GM19452 (cell line): ENCODE measurements at regions not wholly inside any gene's neighbourhood (a gene's known extent, or its start where the extent isn't known, plus 50 kb on each side); places are given as distances from the start of the nearest gene placed in this dataset.
"Not testable (repeated sequence)": the region's sequence is repeated elsewhere in the genome, so short reads cannot be mapped to it uniquely, and the experiment has no call there.

Experiments used
- ATAC-seq: cut with Tn5 transposase; IDR thresholded peaks from one replicate; pipeline ENCODE4 v1.9.1; 2021; ENCODE audit not compliant: unreplicated experiment

DNA sequence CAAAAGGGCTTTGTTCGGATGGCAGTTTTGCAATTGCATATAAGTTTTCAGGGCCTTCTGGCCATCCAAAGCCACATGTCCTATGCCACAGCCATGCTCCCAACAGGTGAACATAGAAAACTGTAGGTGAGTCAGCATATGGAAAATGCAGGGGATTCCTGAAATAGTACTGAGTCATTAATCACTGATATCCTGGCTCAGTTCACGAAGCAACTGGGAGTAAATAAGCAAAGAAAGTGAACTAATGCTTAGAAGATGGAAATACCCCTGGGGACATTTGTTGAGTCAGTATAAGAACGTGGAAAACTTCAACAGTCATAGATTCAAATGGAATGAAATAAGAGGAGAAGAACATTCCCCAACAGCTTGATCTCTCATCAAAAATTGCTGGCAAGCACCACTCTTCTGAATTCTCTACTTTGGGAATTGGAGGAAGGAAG, 148.9 kb upstream of the RUNX1 start:
- no peak for ATAC-seq

DNA sequence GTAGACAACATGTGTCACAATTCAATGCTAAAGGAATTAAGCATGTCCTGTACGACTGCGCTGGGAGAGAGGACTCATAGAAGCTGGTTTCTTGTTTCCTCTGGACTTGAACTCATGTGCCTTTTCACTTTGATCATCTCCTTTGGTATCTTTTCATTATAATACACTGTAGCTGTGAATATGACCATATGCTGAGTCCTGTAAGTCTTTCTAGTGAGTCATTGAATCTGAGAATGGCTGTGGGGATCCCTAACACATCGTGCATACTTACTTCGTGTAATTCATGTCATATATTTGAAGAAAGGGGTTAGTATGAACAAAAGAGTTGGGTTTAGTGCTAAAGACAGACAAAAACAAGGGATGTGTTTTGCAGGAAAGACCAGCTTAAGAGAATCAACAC, 148.1 kb upstream of the RUNX1 start:
- no peak for ATAC-seq

DNA sequence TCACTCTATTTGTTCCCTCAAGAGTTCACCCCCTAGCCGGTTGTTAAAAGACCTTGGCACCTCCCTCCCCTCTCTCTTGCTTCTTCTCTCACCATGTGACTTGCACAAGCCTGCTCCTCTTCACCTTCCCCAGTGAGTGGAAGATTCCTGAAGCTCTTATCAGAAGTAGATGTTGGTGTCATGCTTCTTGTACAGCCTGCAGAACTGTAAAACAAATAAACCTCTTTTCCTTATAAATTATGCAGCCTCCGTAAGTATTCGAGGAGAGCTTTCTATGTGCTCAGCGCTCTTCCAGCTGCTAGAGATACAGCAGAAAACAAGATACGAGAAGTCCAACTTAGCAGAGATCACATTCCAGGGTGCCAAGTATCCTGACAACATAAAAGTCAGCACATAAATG, 147.0 kb upstream of the RUNX1 start:
- no peak for ATAC-seq

DNA sequence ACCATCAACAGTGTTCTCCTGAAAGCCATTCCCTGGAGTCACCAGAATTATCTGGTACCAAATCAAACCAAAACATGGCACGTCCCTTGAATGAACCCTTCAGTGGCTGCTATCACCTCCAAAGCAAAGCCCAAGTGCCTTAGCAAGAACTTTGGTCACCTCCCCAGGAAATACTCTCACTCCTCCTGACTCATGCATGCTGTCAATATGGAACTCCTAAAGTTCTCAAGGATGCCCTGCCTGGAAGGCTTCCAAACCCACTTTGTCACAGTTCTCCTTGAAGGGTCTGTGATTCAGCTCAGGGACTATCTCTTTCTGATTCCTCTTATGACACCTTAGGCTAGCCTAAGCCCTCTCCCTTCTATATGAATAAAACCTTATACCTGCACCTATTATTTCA, 146.1 kb upstream of the RUNX1 start:
- no peak for ATAC-seq

DNA sequence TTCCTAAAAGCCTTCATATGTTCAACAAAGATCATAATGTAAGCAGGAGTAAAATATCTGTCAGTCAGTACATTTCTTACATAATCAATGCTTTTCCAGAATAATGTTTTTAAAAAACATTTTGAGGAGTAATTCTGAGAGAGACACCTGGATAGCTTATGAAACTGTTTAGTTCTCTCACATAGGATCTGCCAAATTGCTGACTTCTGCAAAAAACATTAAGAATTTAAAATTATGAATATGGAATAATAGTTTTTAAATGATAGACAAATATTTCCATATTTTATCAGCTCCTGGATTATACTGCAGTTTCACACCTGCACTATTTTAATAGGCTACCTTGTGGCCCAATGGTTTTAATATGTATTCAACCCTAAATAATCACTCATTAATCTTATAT, 142.7 kb upstream of the RUNX1 start:
- ATAC-seq = no peak

DNA sequence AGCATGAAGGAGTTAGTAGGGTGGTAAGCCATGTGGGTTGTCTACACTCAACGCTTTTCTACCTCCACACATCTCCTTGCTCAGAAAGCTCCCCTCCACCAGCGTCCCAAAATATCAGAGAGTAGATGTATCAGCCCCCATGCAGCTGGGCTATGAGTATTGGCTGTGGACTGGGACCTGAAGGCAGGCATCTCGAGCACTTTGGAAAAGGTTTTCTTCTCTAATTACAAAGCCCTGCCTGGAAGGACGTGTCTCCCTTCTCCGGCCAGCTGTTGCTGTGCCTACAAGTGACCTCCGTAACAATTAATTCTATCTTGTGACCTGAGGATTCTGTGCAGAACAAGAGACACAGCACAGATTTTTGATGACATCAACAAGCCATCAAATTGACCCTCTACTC, 142.0 kb upstream of the RUNX1 start:
- ATAC-seq = no peak

DNA sequence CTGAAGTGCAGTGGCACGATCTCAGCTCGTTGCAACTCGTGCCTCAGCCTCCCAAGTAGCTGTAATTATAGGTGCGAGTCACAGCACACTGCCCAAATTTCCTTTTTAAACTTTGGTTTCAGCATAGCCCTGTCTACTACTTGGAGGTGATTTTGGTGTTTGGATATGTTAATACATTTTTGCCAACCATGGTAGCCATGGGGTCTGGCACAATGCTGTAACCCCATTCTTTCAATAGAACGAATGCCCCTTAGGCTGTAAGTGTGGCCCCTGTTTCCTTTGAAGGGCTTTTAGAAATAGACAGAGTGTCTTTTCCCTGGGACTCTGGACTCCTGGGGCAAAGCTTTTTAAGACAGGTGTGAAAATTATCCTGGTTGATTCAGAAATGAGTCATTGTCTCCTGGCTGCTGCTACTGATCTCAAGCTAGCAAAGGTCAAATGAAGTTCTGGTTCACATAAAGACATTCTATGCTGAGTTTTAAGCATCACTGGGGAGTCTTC, 141.1 kb upstream of the RUNX1 start:
- ATAC-seq = peak; percentile 14

DNA sequence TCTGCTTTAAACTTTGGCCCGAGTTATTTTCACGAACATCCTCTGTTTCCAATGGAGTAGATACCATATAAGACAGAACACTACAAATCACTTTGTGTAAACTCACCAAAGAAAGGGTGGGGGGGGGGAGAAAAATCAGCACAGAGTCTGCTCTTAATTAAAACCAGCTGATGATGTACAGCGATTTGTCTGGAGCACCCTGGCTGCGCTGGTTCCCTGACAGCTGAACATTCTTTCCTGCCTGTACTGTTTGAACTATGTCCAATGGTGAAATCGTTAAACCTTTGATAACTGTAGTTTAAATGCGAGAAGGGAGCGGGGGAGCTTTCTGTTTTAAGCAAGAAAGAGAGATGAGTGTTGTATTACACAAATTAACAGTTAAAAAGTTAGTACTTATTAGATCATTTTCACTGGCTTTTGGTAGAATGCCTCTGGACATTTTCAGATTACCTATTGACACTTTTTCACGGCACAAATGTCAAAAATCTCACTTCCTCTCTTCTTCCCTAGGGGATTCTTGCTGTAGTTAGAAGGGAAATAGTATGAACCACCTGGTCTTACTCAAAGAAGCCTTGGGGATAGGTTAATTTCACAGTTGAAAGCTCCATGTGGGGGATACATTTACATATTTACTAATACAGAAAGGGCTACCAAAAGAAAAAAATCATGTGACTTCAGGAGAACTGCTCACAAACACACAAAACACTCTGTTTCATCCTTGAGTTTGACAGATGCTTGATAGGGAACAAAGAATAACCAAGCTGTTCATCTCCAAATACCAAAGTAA, 140.2 kb upstream of the RUNX1 start:
- peak; percentile 90 for ATAC-seq

DNA sequence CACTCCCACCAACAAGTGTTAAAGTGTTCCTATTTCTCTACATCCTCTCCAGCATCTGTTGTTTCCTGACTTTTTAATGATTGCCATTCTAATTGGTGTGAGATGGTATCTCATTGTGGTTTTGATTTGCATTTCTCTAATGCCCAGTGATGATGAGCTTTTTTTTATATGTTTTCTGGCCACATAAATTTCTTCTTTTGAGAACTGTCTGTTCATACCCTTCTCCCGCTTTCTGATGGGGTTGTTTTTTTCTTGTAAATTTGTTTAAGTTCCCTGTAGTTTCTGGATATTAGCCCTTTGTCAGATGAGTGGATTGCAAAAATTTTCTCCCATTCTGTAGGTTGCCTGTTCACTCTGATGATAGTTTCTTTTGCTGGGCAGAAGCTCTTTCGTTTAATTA, 134.3 kb upstream of the RUNX1 start:
- ATAC-seq = not testable (repeated sequence)

DNA sequence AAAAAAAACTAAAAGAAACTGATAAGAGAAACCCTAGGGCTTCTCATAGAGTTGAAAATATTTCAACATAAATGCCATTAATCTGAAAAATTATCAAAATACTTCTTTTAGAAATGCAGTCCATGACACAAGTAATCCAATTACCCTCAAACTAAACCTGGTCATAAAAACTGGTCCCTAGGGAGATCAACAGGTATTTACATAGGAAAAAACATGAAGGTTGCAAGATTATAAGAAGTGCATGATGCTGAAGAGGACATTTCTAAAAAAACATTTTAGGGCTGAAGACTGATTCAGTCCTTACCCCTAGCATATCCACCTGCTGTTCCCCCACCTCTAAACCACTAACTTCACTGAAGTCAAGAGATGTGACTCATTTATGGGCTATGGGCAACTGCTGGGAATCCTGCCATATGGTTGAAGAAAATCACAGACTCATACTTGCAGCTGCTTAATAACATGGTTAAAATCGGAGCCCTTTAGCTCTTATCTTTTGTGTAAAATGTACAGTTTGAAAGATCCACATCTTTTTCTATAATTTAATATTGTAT, 131.0 kb upstream of the RUNX1 start:
- ATAC-seq = no peak

DNA sequence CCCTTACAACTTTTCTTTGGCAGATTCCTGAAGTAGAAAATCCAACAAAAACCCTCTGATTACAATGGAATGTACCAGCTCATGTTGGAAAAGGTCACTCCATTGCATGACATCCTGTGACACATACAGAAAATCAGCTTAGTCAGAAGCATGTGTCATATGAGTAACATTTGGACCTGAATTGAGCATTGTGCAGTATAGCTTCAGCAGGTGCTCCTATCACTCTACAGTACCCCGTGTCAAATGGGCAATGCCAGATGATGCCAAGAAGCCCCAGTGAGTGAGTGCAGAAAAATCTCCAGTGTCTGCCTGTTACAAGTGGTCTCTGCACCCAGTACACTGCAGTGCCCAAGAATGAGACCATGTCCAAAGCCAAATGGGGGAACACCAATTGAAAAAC, 129.7 kb upstream of the RUNX1 start:
- no peak for ATAC-seq

DNA sequence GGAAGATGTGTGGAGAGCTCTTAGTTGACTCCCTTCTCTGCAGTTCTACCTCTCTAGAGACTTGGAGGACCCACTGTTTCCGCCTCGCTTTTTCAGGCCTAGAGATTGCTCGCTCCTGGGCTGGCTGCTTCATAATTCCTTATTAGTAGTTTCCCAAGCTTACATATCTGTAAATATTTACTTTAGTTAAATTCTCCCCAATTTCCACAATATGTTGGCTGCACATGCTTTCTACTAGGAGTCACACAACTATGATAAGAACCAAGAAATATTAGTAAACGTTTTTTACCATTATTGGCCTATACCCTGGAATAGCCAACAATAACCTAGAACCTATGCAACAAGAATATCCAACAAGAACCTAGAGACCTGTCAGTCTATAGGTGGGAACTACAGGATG, 129.0 kb upstream of the RUNX1 start:
- no peak for ATAC-seq

DNA sequence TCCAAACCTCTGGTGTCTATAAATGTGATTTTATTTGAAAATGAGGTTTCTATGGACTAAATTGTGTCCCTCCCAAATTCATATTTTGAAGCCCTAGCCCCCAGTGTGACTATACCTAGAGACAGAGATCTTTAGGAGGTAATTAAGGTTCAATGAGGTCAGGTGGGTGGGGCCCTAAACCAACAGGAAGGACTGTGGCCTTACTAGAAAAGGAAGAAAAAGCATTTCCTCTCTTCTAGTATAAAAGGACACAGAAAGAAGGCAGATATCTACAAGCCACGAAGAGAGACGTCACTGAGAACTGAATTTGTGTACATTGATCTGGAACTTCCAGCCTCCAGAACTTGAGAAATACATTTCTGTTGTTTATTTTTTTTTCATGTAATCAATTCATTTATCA, 123.1 kb upstream of the RUNX1 start:
- no peak for ATAC-seq

DNA sequence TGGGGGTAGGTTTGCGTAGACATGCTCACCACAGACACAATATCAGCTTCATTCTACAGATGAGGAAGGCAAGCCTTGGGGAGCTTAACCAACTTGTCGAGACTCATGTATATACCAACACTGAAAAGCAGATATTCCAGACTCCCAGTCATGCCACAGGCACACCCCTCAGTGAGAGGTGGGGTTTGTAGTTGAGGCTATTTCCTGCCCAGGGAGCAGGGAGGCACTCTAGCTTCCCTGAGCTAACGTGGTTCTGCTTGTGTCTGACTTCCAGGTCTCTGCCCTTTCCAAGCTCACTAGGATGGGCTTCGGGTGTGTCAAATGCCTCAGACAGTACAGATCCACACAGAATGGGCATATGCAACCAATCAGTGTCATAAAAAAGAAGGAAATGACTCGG, 122.3 kb upstream of the RUNX1 start:
- ATAC-seq = no peak

DNA sequence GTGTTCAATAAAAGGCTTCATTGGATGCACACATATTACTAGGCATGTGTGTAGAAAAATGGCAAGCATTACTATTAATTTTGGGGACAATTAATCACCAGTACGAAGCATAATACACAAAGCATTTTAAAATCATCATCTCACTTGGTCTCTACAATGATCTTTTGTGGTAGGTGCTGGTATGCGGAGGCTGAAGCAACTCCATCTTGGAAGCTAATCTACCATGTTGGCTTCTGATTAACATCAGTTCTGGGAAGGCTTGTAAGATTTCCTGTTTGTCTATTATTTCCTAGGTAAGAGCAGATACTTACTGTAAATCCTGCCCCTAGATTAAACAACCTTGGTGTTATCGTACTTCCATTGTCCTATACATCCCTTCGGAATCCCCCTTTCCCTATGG, 121.7 kb upstream of the RUNX1 start:
- no peak for ATAC-seq

DNA sequence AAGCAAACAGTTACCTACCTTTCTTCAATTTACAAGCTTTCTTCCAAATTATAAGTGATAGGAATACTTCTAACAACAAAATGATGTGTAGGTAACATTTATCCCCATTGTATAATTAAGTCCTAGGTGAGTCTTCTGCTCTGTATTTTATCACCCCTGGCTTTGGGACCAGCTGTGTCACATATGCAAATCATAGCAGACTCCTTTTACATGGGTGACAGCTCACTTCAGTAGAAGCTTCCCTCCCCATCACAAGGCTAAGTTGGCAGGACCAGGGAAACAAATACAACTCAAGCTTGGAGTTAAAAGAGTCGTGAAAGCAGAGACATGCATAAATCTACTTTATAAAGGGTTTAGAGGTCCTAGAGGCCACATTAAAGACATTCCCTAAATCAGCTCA, 121.1 kb upstream of the RUNX1 start:
- ATAC-seq = no peak

DNA sequence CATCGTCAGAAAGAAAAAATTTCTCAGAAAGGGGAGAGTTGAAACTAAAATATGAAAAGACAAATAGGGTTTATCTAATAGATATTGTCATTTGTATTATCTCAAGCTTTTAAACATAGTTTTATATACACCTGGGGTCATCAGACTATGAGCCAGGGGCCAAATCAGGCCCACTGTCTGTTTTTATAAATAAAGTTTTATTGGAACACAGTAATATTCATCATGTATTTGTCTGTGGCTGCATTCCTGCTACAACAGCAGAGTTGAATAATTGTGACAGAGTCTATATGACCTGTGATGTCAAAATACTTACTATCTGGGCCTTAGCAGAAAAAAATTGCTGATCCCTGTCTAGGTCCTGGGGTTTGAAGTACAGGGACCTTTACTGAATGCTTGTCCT, 120.5 kb upstream of the RUNX1 start:
- ATAC-seq = no peak

DNA sequence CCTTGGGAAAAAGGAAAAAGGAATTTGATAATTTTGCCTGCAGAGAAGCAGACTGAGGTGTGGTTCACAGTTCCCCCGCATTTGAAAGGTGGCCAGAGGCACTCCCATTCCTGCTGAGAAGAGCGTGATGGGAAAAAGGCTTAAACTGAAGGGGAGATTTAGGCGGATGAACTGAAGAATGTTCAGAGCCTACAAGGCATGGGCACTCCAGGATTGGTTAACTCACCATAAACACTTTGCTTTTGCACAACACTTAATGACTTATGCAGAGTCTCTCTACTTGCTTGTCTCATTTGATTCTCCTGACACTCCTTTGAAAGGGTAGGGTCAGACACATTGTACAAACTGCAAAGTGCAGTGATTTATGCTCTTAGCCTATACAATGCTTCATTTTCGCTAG, 119.6 kb upstream of the RUNX1 start:
- ATAC-seq = no peak

DNA sequence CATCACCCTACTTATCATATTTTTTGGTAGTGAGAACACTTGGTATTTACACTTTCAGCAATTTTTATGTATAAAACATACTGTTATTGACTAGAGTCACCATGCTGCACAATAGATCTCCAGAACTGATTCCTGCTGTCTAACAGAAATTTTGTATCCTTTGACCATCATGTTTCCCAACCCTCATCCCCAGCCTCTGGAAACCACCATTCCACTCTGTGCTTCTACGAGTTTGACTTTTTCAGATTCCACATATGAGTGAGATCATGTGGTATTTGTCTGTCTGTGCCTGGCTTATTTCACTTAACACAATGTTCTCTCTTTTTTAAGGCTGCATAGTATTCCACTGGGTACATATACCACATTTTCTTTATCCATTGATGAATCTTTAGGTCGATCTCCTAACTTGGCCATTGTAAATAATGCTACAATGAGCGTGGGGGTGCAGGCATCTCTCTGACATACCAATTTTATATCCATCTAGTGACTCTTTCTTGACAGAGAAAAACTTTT, 115.9 kb upstream of the RUNX1 start:
- ATAC-seq = no peak

DNA sequence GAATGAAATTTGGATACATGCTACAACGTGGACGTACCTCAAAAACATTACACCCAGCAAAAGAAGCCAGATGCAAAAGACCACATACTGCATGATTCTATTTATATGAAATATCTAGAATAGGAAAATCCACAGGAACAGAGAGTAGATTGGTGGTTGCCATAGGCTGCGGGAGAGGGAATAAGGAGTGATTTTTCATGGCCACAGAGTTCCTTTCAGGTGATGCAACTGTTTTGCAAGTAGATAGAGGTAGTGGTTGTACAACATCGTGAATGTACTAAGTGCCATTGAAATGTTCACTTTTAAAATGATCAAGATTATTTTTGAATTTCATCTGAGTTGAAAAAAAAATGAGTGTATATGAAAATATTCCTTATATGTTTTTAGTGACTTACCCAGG, 115.3 kb upstream of the RUNX1 start:
- no peak for ATAC-seq

DNA sequence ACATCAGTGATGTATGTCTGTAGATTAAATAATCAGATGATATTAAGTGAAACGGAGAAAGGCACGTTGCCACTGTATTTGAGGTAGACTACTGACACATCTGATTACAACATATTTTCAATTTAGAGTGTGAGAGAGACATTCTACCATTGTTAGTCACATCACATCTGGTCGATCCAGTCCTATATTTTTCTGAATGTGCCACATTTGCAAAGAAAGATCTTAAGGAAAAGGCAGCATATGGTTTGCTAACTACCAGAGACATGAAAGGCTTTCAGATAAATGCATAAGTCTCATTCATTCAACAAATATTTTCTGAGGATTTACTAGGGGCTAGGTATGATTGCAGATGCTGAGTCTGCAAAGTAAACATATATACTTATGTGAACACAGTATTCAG, 114.3 kb upstream of the RUNX1 start:
- ATAC-seq = no peak

DNA sequence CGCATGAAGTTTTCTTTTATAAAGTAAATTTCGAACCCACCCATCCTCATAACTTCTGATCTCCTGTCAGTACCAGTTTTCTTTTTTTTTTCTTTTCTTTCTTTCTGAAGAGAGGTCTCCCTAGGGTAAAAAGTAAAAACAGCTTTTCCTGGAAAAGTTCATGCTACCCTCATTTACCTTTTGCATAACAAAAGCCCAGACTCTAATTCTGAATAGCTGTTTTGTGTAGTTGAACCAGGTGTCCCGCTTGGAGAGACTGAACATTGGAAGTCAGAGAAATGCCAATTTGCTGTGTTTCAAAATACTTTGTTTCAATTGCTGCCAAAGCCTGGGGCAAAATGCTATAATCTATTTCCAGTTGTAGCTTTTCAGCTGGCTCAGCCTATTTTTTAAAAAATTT, 113.7 kb upstream of the RUNX1 start:
- no peak for ATAC-seq

DNA sequence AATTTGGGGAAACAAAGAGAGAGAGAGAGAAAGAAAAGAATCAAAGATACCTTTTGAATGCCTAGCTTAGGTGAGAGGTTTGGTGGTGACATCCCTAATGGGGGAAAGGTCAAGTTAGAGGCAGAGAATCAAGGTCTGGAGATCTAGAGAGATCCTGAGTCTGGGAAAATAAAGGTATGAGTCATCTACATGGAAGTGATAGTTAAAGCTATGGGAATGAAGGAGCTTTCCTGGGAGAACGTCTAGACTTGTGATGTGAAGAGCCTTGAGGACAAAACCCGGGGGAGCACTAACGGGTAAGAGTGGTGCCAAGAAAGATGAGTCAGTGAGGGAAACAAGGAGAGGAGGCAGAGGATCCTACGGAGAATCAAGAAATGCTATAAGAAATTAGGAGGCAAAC, 110.8 kb upstream of the RUNX1 start:
- no peak for ATAC-seq
